ENCODE measurements at regions not wholly inside any gene's neighbourhood (a gene's known extent, or its start where the extent isn't known, plus 50 kb on each side); places are given as distances from the start of the nearest gene placed in this dataset.

DNA sequence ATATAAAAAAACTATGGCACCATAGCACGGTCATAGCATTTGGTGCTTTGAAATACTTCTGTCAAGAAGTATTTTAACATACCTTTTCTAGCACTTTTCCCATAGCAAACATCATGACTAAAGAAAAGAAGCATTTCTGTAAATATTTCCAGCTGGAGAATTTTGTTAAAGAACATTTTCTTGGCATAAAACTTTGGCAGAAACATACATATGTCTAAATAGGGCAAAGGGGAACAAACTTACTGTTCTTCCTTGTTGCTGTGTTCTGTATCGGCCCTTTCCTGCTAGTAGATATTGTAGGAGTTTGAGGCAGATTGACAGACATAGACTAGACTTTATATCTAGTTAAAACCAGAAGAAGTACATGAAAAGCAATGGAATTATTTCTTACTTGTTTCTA lies 2368.5 kb downstream of the PCDH7 start:
- TF ChIP-seq, protein P1, sequence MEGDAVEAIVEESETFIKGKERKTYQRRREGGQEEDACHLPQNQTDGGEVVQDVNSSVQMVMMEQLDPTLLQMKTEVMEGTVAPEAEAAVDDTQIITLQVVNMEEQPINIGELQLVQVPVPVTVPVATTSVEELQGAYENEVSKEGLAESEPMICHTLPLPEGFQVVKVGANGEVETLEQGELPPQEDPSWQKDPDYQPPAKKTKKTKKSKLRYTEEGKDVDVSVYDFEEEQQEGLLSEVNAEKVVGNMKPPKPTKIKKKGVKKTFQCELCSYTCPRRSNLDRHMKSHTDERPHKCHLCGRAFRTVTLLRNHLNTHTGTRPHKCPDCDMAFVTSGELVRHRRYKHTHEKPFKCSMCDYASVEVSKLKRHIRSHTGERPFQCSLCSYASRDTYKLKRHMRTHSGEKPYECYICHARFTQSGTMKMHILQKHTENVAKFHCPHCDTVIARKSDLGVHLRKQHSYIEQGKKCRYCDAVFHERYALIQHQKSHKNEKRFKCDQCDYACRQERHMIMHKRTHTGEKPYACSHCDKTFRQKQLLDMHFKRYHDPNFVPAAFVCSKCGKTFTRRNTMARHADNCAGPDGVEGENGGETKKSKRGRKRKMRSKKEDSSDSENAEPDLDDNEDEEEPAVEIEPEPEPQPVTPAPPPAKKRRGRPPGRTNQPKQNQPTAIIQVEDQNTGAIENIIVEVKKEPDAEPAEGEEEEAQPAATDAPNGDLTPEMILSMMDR (IDR thresholded peaks at IDR 0.05), result no peak
- TF ChIP-seq POLR2A (IDR thresholded peaks at IDR 0.05), result no peak

Measured in right lobe of liver (tissue), 4 donors.